ENCODE measurements at regions not wholly inside any gene's neighbourhood (a gene's known extent, or its start where the extent isn't known, plus 50 kb on each side); places are given as distances from the start of the nearest gene placed in this dataset.

DNA sequence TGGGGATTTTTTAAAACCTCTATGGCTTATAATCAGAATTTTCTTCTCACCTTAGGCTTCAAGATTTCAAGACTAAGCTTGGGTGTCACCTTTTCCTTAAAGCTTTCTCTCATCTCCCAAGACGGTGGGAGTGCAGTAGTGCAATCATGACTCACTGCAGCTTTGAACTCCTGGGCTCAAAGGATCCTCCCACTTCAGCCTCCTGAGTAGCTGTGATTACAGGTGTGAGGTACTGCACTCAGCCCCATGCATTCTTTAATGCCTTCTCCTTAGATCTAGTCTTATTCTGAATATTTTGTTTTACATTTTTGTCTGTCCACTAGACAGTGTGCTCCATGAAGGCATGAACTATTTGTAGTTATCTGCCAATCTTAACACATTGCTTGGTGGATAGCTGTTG lies 55.7 kb upstream of the FAT3 start:
- TF ChIP-seq MAX (IDR thresholded peaks at IDR 0.05; ENCODE audit: insufficient read depth, insufficient read length) (no peak), POLR2A (IDR thresholded peaks at IDR 0.05; ENCODE audit: low read depth, low read length) (no peak), EZH2 (IDR thresholded peaks at IDR 0.05; ENCODE audit: borderline replicate concordance, low read depth, low read length, severe bottlenecking) (no peak)
- TF ChIP-seq, protein P1, sequence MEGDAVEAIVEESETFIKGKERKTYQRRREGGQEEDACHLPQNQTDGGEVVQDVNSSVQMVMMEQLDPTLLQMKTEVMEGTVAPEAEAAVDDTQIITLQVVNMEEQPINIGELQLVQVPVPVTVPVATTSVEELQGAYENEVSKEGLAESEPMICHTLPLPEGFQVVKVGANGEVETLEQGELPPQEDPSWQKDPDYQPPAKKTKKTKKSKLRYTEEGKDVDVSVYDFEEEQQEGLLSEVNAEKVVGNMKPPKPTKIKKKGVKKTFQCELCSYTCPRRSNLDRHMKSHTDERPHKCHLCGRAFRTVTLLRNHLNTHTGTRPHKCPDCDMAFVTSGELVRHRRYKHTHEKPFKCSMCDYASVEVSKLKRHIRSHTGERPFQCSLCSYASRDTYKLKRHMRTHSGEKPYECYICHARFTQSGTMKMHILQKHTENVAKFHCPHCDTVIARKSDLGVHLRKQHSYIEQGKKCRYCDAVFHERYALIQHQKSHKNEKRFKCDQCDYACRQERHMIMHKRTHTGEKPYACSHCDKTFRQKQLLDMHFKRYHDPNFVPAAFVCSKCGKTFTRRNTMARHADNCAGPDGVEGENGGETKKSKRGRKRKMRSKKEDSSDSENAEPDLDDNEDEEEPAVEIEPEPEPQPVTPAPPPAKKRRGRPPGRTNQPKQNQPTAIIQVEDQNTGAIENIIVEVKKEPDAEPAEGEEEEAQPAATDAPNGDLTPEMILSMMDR (IDR thresholded peaks at IDR 0.05; ENCODE audit: extremely low read depth in 1 of 2, insufficient read depth in 1 of 2, low read depth in 1 of 2, low read length in 2 of 2), result no peak

All from endothelial cell of umbilical vein (primary cell).